ENCODE measurements at regions not wholly inside any gene's neighbourhood (a gene's known extent, or its start where the extent isn't known, plus 50 kb on each side); places are given as distances from the start of the nearest gene placed in this dataset.
A peak's percentile ranks its signal among the peaks of the same experiment; 100 is the strongest.

GRCh38 chr1:54489627-54490250 is 58.3 kb upstream of the ACOT11 start:
- no peak overlapping the region for H3K14ac ChIP-seq (ENCODE audit: low read length in 2 of 2)

GRCh38 chr1:54488779-54489626 is 59.0 kb upstream of the ACOT11 start:
- peaks cover 13% of the 10 kb centered on the region for H3K4me1 ChIP-seq (ENCODE audit: control insufficient read depth, insufficient read depth, low read depth, low read length)
- H2BK120ac ChIP-seq (ENCODE audit: low read depth, low read length): peak overlapping the region; percentile 100
- peak overlapping the region; percentile 93 for H3K4me2 ChIP-seq (ENCODE audit: low read length, poor library complexity, severe bottlenecking)
- H3K27me3 ChIP-seq (ENCODE audit: control insufficient read depth in 1 of 2, insufficient read depth in 1 of 2, low read length in 2 of 2): peaks cover 4 to 22% of the 10 kb centered on the region in 2 experiments
- H2AFZ ChIP-seq (ENCODE audit: low read depth, low read length): no peak overlapping the region
- peak overlapping the region; percentile 40 for H2BK5ac ChIP-seq (ENCODE audit: low read depth, low read length, poor library complexity, severe bottlenecking)
- peak overlapping the region; percentile 75 for H2BK15ac ChIP-seq (ENCODE audit: low read depth, poor library complexity, severe bottlenecking)
- H3K4me3 ChIP-seq (ENCODE audit: insufficient read depth in 1 of 2, low read depth in 1 of 2, low read length in 2 of 2): peak overlapping the region; percentile 53 to 80
- DNase-seq: peak; percentile 77
- H3K14ac ChIP-seq (ENCODE audit: low read length in 2 of 2): no peak overlapping the region
- no peaks in the 10 kb centered on the region for H3K79me1 ChIP-seq (replicated peaks; ENCODE audit: low read length, poor library complexity, severe bottlenecking)
- peak overlapping the region; percentile 62 to 95 for H3K4ac ChIP-seq (ENCODE audit: low read depth in 1 of 2, low read length in 2 of 2)
- 1% methylated on average over 35 of the region's 51 CpGs for WGBS
- H3K9me3 ChIP-seq (ENCODE audit: control insufficient read depth, low read length): no peaks in the 10 kb centered on the region
- H4K91ac ChIP-seq (ENCODE audit: low read length): peak overlapping the region; percentile 97
- H3K36me3 ChIP-seq (ENCODE audit: control insufficient read depth in 1 of 2, insufficient read depth in 2 of 2, low read depth in 1 of 2, low read length in 2 of 2): no peaks in the 10 kb centered on the region
- H4K8ac ChIP-seq (ENCODE audit: low read length): peak overlapping the region; percentile 96
- H3K27ac ChIP-seq (ENCODE audit: low read length, poor library complexity, severe bottlenecking): peak overlapping the region; percentile 63
- peak overlapping the region; percentile 85 to 96 for H3K18ac ChIP-seq (ENCODE audit: low read depth in 1 of 2, low read length in 2 of 2)
- no peak overlapping the region for H3K23ac ChIP-seq (ENCODE audit: low read length in 2 of 2)
- H2AK5ac ChIP-seq (ENCODE audit: low read length, severe bottlenecking): peak overlapping the region; percentile 29
- H2BK12ac ChIP-seq (ENCODE audit: low read length in 2 of 2): peak overlapping the region; percentile 19 to 71
- H3K9ac ChIP-seq (ENCODE audit: low read length): peak overlapping the region; percentile 99

More at GRCh38 chr1:54489627-54490250, 58.3 kb upstream of the ACOT11 start:
- Histone ChIP-seq H3K9me3 (ENCODE audit: control insufficient read depth, low read length) (no peaks in the 10 kb centered on the region), H3K9ac (ENCODE audit: low read length) (peak overlapping the region; percentile 99), H4K8ac (ENCODE audit: low read length) (no peak overlapping the region), H2BK120ac (ENCODE audit: low read depth, low read length) (no peak overlapping the region), H3K79me1 (replicated peaks; ENCODE audit: low read length, poor library complexity, severe bottlenecking) (no peaks in the 10 kb centered on the region), H3K4me2 (ENCODE audit: low read length, poor library complexity, severe bottlenecking) (no peak overlapping the region), H2BK5ac (ENCODE audit: low read depth, low read length, poor library complexity, severe bottlenecking) (no peak overlapping the region), H4K91ac (ENCODE audit: low read length) (no peak overlapping the region), H2AK5ac (ENCODE audit: low read length, severe bottlenecking) (no peak overlapping the region), H2BK15ac (ENCODE audit: low read depth, poor library complexity, severe bottlenecking) (peak overlapping the region; percentile 75), H3K4me3 (ENCODE audit: insufficient read depth in 1 of 2, low read depth in 1 of 2, low read length in 2 of 2) (no peak overlapping the region), H3K36me3 (ENCODE audit: control insufficient read depth in 1 of 2, insufficient read depth in 2 of 2, low read depth in 1 of 2, low read length in 2 of 2) (no peaks in the 10 kb centered on the region), H3K4me1 (ENCODE audit: control insufficient read depth, insufficient read depth, low read depth, low read length) (peaks cover 13% of the 10 kb centered on the region), H3K27me3 (ENCODE audit: control insufficient read depth in 1 of 2, insufficient read depth in 1 of 2, low read length in 2 of 2) (peaks cover 4 to 14% of the 10 kb centered on the region in 2 experiments), H3K18ac (ENCODE audit: low read depth in 1 of 2, low read length in 2 of 2) (no peak overlapping the region), H3K27ac (ENCODE audit: low read length, poor library complexity, severe bottlenecking) (no peak overlapping the region), H2AFZ (ENCODE audit: low read depth, low read length) (no peak overlapping the region), H2BK12ac (ENCODE audit: low read length in 2 of 2) (peak overlapping the region in 1 of 2 experiments; percentile 15), H3K4ac (ENCODE audit: low read depth in 1 of 2, low read length in 2 of 2) (no peak overlapping the region), H3K23ac (ENCODE audit: low read length in 2 of 2) (no peak overlapping the region)
- WGBS: 30% methylated on average over 10 of the region's 10 CpGs
- DNase-seq: no peak

DNA sequence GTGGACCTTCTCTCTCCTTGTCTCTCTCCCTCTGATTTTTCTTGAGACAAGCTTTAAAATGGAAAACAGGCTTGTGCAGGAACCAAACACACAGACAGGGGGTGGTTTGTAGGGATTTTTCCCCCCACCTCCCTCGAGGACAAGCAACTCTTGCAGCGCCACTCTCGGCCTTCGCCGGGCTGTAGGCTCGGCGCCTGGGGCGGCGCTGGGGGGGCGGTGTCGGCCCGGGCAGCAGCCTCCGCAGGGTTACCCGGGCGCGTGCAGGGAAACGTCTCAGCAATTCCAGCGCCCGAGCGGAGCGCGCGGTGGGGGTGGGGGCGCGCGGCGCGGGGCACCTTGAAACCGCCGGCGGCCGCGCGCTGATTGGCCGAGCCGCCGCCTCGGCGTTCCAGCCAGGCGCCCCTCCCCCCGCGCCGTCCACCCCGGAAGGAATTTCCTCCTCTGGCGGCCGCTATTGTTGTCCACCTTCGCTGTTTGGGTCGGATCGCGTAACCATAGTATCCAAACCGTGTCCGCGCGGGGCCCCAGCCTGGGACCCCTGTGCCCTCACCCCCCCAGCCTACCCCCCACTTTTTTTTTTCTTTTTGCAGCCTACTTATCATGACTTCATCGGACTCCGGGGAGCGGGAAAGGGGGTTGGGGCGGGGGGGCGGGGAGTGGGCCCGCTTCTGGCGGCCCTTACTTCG is 59.8 kb upstream of the ACOT11 start:
- peak overlapping the region; percentile 11 to 86 for H2BK12ac ChIP-seq (ENCODE audit: low read length in 2 of 2)
- H3K18ac ChIP-seq (ENCODE audit: low read depth in 1 of 2, low read length in 2 of 2): peak overlapping the region; percentile 85 to 91
- DNase-seq: peak; percentile 91
- no peak overlapping the region for H2AK5ac ChIP-seq (ENCODE audit: low read length, severe bottlenecking)
- peak overlapping the region; percentile 84 for H2BK15ac ChIP-seq (ENCODE audit: low read depth, poor library complexity, severe bottlenecking)
- H2BK120ac ChIP-seq (ENCODE audit: low read depth, low read length): peak overlapping the region; percentile 100
- peaks cover 4 to 27% of the 10 kb centered on the region in 2 experiments for H3K27me3 ChIP-seq (ENCODE audit: control insufficient read depth in 1 of 2, insufficient read depth in 1 of 2, low read length in 2 of 2)
- H4K91ac ChIP-seq (ENCODE audit: low read length): peak overlapping the region; percentile 43
- H3K36me3 ChIP-seq (ENCODE audit: control insufficient read depth in 1 of 2, insufficient read depth in 2 of 2, low read depth in 1 of 2, low read length in 2 of 2): no peaks in the 10 kb centered on the region
- H2BK5ac ChIP-seq (ENCODE audit: low read depth, low read length, poor library complexity, severe bottlenecking): no peak overlapping the region
- under 1% methylated on average over 53 of the region's 62 CpGs for WGBS
- no peak overlapping the region for H4K8ac ChIP-seq (ENCODE audit: low read length)
- H3K79me1 ChIP-seq (replicated peaks; ENCODE audit: low read length, poor library complexity, severe bottlenecking): no peaks in the 10 kb centered on the region
- H3K9ac ChIP-seq (ENCODE audit: low read length): peak overlapping the region; percentile 99
- no peak overlapping the region for H3K14ac ChIP-seq (ENCODE audit: low read length in 2 of 2)
- peak overlapping the region; percentile 77 for H3K4me2 ChIP-seq (ENCODE audit: low read length, poor library complexity, severe bottlenecking)
- H2AFZ ChIP-seq (ENCODE audit: low read depth, low read length): no peak overlapping the region
- H3K9me3 ChIP-seq (ENCODE audit: control insufficient read depth, low read length): no peaks in the 10 kb centered on the region
- peaks cover 13% of the 10 kb centered on the region for H3K4me1 ChIP-seq (ENCODE audit: control insufficient read depth, insufficient read depth, low read depth, low read length)
- H3K23ac ChIP-seq (ENCODE audit: low read length in 2 of 2): no peak overlapping the region
- peak overlapping the region; percentile 44 for H3K27ac ChIP-seq (ENCODE audit: low read length, poor library complexity, severe bottlenecking)
- H3K4me3 ChIP-seq (ENCODE audit: insufficient read depth in 1 of 2, low read depth in 1 of 2, low read length in 2 of 2): peak overlapping the region; percentile 43 to 80
- peak overlapping the region in 1 of 2 experiments; percentile 92 for H3K4ac ChIP-seq (ENCODE audit: low read depth in 1 of 2, low read length in 2 of 2)
